ENCODE measurements at regions not wholly inside any gene's neighbourhood (a gene's known extent, or its start where the extent isn't known, plus 50 kb on each side); places are given as distances from the start of the nearest gene placed in this dataset.

- TF ChIP-seq CTCF (IDR thresholded peaks at IDR 0.05): no peak
- Mint-ChIP-seq H3K27ac (ENCODE audit: unreplicated experiment) (no peak overlapping the region), H3K4me1 (ENCODE audit: unreplicated experiment) (peaks cover 12% of the 10 kb centered on the region), H3K27me3 (ENCODE audit: unreplicated experiment) (no peaks in the 10 kb centered on the region), H3K9me3 (ENCODE audit: unreplicated experiment) (peaks cover 10% of the 10 kb centered on the region), H3K4me3 (ENCODE audit: unreplicated experiment) (no peak overlapping the region), H3K36me3 (ENCODE audit: unreplicated experiment) (peaks cover 3% of the 10 kb centered on the region)
- DNase-seq (ENCODE audit: extremely low spot score, unreplicated experiment): no peak
These were observed 132.9 kb upstream of the ZBED5 start for GRCh38 chr11:10990637-10991193.

- Mint-ChIP-seq H3K4me1 (ENCODE audit: unreplicated experiment) (peaks cover 12% of the 10 kb centered on the region), H3K27ac (ENCODE audit: unreplicated experiment) (no peak overlapping the region), H3K4me3 (ENCODE audit: unreplicated experiment) (no peak overlapping the region), H3K36me3 (ENCODE audit: unreplicated experiment) (peaks cover 3% of the 10 kb centered on the region), H3K9me3 (ENCODE audit: unreplicated experiment) (peaks cover 10% of the 10 kb centered on the region), H3K27me3 (ENCODE audit: unreplicated experiment) (no peaks in the 10 kb centered on the region)
- DNase-seq (ENCODE audit: extremely low spot score, unreplicated experiment): no peak
- TF ChIP-seq CTCF (IDR thresholded peaks at IDR 0.05): no peak
These were observed 132.3 kb upstream of the ZBED5 start for GRCh38 chr11:10990160-10990559.

- TF ChIP-seq CTCF (IDR thresholded peaks at IDR 0.05): no peak
- H3K4me1 Mint-ChIP-seq (ENCODE audit: unreplicated experiment): peaks cover 7% of the 10 kb centered on the region
- DNase-seq (ENCODE audit: extremely low spot score, unreplicated experiment): no peak
- H3K27me3 Mint-ChIP-seq (ENCODE audit: unreplicated experiment): peaks cover 2% of the 10 kb centered on the region
- H3K27ac Mint-ChIP-seq (ENCODE audit: unreplicated experiment): no peak overlapping the region
- H3K9me3 Mint-ChIP-seq (ENCODE audit: unreplicated experiment): no peaks in the 10 kb centered on the region
- H3K36me3 Mint-ChIP-seq (ENCODE audit: unreplicated experiment): no peaks in the 10 kb centered on the region
- no peak overlapping the region for H3K4me3 Mint-ChIP-seq (ENCODE audit: unreplicated experiment)
These were observed 128.2 kb upstream of the ZBED5 start for GRCh38 chr11:10986006-10986405.

- no peak overlapping the region for H3K27ac Mint-ChIP-seq (ENCODE audit: unreplicated experiment)
- H3K36me3 Mint-ChIP-seq (ENCODE audit: unreplicated experiment): no peaks in the 10 kb centered on the region
- no peak overlapping the region for H3K4me3 Mint-ChIP-seq (ENCODE audit: unreplicated experiment)
- TF ChIP-seq CTCF (IDR thresholded peaks at IDR 0.05): no peak
- no peak for DNase-seq (ENCODE audit: extremely low spot score, unreplicated experiment)
- H3K4me1 Mint-ChIP-seq (ENCODE audit: unreplicated experiment): no peaks in the 10 kb centered on the region
- peaks cover 2% of the 10 kb centered on the region for H3K9me3 Mint-ChIP-seq (ENCODE audit: unreplicated experiment)
- peaks cover 2% of the 10 kb centered on the region for H3K27me3 Mint-ChIP-seq (ENCODE audit: unreplicated experiment)
These were observed 126.9 kb upstream of the ZBED5 start for GRCh38 chr11:10984742-10985141.

- H3K4me1 Mint-ChIP-seq (ENCODE audit: unreplicated experiment): no peaks in the 10 kb centered on the region
These were observed 126.4 kb upstream of the ZBED5 start for GRCh38 chr11:10984250-10984649.

More at GRCh38 chr11:10984250-10984649, 126.4 kb upstream of the ZBED5 start:
- TF ChIP-seq CTCF (IDR thresholded peaks at IDR 0.05): no peak
- H3K27ac Mint-ChIP-seq (ENCODE audit: unreplicated experiment): no peak overlapping the region
- peaks cover 5% of the 10 kb centered on the region for H3K27me3 Mint-ChIP-seq (ENCODE audit: unreplicated experiment)
- H3K9me3 Mint-ChIP-seq (ENCODE audit: unreplicated experiment): peaks cover 6% of the 10 kb centered on the region
- H3K4me3 Mint-ChIP-seq (ENCODE audit: unreplicated experiment): no peak overlapping the region
- no peaks in the 10 kb centered on the region for H3K36me3 Mint-ChIP-seq (ENCODE audit: unreplicated experiment)
- DNase-seq (ENCODE audit: extremely low spot score, unreplicated experiment): no peak

All from osteocyte (in vitro differentiated cells).